ENCODE measurements at regions not wholly inside any gene's neighbourhood (a gene's known extent, or its start where the extent isn't known, plus 50 kb on each side); places are given as distances from the start of the nearest gene placed in this dataset.

DNA sequence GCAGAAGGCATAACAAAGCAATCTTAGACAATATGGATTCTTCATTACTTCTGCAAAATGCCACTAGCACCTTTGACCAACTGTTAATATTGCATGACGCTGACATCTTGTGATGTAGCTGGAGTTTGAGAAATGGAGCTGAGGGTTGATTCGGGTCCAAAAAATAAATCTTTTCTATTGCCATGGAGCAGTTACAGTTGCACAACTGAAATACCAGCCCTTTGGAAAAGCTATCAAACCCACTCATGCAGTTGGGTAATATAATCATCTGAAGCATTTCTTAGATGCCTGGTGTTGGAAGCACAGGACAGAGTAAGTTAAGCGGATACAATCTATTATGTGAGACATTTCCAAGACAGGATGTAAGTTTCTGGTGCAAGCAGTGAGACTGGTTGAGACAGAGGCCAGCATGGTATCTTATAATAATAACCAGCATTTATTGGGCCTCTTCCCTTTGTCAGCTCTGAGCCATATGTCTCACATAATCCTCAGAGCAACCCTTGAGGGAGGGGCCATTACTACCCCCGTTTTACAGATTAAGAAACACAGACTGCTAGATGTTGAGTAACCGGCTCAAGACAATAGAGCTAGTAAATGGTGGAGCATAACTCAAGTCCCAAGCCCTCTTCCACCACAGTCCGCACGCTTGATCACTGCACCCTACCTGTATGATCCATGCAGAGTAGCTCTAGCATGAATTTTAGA is 74.9 kb upstream of the CAPRIN1 start (continued):
- TF ChIP-seq, protein P1, sequence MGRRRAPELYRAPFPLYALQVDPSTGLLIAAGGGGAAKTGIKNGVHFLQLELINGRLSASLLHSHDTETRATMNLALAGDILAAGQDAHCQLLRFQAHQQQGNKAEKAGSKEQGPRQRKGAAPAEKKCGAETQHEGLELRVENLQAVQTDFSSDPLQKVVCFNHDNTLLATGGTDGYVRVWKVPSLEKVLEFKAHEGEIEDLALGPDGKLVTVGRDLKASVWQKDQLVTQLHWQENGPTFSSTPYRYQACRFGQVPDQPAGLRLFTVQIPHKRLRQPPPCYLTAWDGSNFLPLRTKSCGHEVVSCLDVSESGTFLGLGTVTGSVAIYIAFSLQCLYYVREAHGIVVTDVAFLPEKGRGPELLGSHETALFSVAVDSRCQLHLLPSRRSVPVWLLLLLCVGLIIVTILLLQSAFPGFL (CRISPR knock-in tag; IDR thresholded peaks at IDR 0.05), result no peak
- TF ChIP-seq, protein P2, sequence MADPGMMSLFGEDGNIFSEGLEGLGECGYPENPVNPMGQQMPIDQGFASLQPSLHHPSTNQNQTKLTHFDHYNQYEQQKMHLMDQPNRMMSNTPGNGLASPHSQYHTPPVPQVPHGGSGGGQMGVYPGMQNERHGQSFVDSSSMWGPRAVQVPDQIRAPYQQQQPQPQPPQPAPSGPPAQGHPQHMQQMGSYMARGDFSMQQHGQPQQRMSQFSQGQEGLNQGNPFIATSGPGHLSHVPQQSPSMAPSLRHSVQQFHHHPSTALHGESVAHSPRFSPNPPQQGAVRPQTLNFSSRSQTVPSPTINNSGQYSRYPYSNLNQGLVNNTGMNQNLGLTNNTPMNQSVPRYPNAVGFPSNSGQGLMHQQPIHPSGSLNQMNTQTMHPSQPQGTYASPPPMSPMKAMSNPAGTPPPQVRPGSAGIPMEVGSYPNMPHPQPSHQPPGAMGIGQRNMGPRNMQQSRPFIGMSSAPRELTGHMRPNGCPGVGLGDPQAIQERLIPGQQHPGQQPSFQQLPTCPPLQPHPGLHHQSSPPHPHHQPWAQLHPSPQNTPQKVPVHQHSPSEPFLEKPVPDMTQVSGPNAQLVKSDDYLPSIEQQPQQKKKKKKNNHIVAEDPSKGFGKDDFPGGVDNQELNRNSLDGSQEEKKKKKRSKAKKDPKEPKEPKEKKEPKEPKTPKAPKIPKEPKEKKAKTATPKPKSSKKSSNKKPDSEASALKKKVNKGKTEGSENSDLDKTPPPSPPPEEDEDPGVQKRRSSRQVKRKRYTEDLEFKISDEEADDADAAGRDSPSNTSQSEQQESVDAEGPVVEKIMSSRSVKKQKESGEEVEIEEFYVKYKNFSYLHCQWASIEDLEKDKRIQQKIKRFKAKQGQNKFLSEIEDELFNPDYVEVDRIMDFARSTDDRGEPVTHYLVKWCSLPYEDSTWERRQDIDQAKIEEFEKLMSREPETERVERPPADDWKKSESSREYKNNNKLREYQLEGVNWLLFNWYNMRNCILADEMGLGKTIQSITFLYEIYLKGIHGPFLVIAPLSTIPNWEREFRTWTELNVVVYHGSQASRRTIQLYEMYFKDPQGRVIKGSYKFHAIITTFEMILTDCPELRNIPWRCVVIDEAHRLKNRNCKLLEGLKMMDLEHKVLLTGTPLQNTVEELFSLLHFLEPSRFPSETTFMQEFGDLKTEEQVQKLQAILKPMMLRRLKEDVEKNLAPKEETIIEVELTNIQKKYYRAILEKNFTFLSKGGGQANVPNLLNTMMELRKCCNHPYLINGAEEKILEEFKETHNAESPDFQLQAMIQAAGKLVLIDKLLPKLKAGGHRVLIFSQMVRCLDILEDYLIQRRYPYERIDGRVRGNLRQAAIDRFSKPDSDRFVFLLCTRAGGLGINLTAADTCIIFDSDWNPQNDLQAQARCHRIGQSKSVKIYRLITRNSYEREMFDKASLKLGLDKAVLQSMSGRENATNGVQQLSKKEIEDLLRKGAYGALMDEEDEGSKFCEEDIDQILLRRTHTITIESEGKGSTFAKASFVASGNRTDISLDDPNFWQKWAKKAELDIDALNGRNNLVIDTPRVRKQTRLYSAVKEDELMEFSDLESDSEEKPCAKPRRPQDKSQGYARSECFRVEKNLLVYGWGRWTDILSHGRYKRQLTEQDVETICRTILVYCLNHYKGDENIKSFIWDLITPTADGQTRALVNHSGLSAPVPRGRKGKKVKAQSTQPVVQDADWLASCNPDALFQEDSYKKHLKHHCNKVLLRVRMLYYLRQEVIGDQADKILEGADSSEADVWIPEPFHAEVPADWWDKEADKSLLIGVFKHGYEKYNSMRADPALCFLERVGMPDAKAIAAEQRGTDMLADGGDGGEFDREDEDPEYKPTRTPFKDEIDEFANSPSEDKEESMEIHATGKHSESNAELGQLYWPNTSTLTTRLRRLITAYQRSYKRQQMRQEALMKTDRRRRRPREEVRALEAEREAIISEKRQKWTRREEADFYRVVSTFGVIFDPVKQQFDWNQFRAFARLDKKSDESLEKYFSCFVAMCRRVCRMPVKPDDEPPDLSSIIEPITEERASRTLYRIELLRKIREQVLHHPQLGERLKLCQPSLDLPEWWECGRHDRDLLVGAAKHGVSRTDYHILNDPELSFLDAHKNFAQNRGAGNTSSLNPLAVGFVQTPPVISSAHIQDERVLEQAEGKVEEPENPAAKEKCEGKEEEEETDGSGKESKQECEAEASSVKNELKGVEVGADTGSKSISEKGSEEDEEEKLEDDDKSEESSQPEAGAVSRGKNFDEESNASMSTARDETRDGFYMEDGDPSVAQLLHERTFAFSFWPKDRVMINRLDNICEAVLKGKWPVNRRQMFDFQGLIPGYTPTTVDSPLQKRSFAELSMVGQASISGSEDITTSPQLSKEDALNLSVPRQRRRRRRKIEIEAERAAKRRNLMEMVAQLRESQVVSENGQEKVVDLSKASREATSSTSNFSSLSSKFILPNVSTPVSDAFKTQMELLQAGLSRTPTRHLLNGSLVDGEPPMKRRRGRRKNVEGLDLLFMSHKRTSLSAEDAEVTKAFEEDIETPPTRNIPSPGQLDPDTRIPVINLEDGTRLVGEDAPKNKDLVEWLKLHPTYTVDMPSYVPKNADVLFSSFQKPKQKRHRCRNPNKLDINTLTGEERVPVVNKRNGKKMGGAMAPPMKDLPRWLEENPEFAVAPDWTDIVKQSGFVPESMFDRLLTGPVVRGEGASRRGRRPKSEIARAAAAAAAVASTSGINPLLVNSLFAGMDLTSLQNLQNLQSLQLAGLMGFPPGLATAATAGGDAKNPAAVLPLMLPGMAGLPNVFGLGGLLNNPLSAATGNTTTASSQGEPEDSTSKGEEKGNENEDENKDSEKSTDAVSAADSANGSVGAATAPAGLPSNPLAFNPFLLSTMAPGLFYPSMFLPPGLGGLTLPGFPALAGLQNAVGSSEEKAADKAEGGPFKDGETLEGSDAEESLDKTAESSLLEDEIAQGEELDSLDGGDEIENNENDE (IDR thresholded peaks at IDR 0.05; ENCODE audit: low read depth, low read length), result no peak
- TF ChIP-seq TCF7L2 (IDR thresholded peaks at IDR 0.05; ENCODE audit: low read depth, low read length), result no peak
- no peak for TF ChIP-seq NFRKB (IDR thresholded peaks at IDR 0.05; ENCODE audit: low read depth)
- no peak for TF ChIP-seq DPF2 (IDR thresholded peaks at IDR 0.05)
- no peak for TF ChIP-seq DIDO1 (tag; IDR thresholded peaks at IDR 0.05; ENCODE audit: low read depth)
- TF ChIP-seq MYNN (IDR thresholded peaks at IDR 0.05), result no peak
- TF ChIP-seq MYNN (CRISPR knock-in tag; IDR thresholded peaks at IDR 0.05), result no peak
- no peak for TF ChIP-seq ZNF586 (CRISPR knock-in tag; conservative IDR thresholded peaks at IDR 0.05)
- TF ChIP-seq NR4A1 (CRISPR knock-in tag; IDR thresholded peaks at IDR 0.05), result no peak
- no peak for TF ChIP-seq NR4A1 (tag; IDR thresholded peaks at IDR 0.05)
- TF ChIP-seq, protein P3, sequence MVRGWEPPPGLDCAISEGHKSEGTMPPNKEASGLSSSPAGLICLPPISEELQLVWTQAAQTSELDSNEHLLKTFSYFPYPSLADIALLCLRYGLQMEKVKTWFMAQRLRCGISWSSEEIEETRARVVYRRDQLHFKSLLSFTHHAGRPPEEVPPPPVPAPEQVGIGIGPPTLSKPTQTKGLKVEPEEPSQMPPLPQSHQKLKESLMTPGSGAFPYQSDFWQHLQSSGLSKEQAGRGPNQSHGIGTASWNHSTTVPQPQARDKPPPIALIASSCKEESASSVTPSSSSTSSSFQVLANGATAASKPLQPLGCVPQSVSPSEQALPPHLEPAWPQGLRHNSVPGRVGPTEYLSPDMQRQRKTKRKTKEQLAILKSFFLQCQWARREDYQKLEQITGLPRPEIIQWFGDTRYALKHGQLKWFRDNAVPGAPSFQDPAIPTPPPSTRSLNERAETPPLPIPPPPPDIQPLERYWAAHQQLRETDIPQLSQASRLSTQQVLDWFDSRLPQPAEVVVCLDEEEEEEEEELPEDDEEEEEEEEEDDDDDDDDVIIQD (CRISPR knock-in tag; IDR thresholded peaks at IDR 0.05), result no peak
- no peak for TF ChIP-seq EP400 (IDR thresholded peaks at IDR 0.05)
- TF ChIP-seq, protein P4, sequence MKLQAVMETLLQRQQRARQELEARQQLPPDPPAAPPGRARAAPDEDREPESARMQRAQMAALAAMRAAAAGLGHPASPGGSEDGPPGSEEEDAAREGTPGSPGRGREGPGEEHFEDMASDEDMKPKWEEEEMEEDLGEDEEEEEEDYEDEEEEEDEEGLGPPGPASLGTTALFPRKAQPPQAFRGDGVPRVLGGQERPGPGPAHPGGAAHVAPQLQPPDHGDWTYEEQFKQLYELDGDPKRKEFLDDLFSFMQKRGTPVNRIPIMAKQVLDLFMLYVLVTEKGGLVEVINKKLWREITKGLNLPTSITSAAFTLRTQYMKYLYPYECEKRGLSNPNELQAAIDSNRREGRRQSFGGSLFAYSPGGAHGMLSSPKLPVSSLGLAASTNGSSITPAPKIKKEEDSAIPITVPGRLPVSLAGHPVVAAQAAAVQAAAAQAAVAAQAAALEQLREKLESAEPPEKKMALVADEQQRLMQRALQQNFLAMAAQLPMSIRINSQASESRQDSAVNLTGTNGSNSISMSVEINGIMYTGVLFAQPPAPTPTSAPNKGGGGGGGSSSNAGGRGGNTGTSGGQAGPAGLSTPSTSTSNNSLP (IDR thresholded peaks at IDR 0.05; ENCODE audit: borderline replicate concordance, low read depth, low read length), result no peak

Data from K562 (cell line).